ACC112 (cell line): ENCODE measurements at regions not wholly inside any gene's neighbourhood (a gene's known extent, or its start where the extent isn't known, plus 50 kb on each side); places are given as distances from the start of the nearest gene placed in this dataset.
"Not testable (repeated sequence)": the region's sequence is repeated elsewhere in the genome, so short reads cannot be mapped to it uniquely, and the experiment has no call there.

Source experiments
- H2AFZ ChIP-seq: fragments of 200-600 bp; sonication (generic); one replicate; pipeline ENCODE4 v1.6.0; 2017; ENCODE audit warnings: antibody characterized with exemption, low read length; ENCODE audit not compliant: unreplicated experiment
- H3K27ac ChIP-seq: fragments of 200-600 bp; sonication (generic); 2 replicates; pipeline ENCODE4 v1.5.1; 2014; ENCODE audit warnings: low read depth, mild to moderate bottlenecking, antibody characterized with exemption, low read length, moderate library complexity
- H3K27me3 ChIP-seq: fragments of 200-600 bp; sonication (generic); 2 replicates; pipeline ENCODE4 v1.6.1; 2014; ENCODE audit warnings: mild to moderate bottlenecking, antibody characterized with exemption, low read length, moderate library complexity, mixed read lengths; ENCODE audit not compliant: insufficient read depth
- H3K36me3 ChIP-seq: fragments of 200-600 bp; sonication (generic); 2 replicates; pipeline ENCODE4 v1.6.1; 2016; ENCODE audit warnings: mild to moderate bottlenecking, antibody characterized with exemption, low read length, moderate library complexity, mixed read lengths; ENCODE audit not compliant: insufficient read depth
- H3K4me1 ChIP-seq: fragments of 200-600 bp; sonication (generic); one replicate; pipeline ENCODE4 v1.6.1; 2016; ENCODE audit warnings: low read length, mixed read lengths; ENCODE audit not compliant: insufficient read depth, unreplicated experiment, control insufficient read depth
- H3K4me3 ChIP-seq: fragments of 200-600 bp; sonication (generic); 2 replicates; pipeline ENCODE4 v1.5.1; 2014; ENCODE audit warnings: mild to moderate bottlenecking, low read depth, low read length
- H3K79me2 ChIP-seq: fragments of 200-600 bp; sonication (generic); one replicate; pipeline ENCODE4 v1.6.0; 2016; ENCODE audit warnings: low read length; ENCODE audit not compliant: control insufficient read depth, unreplicated experiment, insufficient read depth

GRCh38 chr1:187680823-187681222, 852.1 kb downstream of the PLA2G4A start:
- peaks cover 9% of the 10 kb centered on the region for H3K4me1 ChIP-seq
- H3K79me2 ChIP-seq: no peaks in the 10 kb centered on the region
- H2AFZ ChIP-seq: no peak overlapping the region
- H3K4me3 ChIP-seq: no peak overlapping the region
- H3K27me3 ChIP-seq: no peaks in the 10 kb centered on the region
- no peaks in the 10 kb centered on the region for H3K36me3 ChIP-seq
- H3K27ac ChIP-seq: no peak overlapping the region

- H3K79me2 ChIP-seq: no peaks in the 10 kb centered on the region
- H3K36me3 ChIP-seq: no peaks in the 10 kb centered on the region
- H3K4me1 ChIP-seq: peaks cover 12% of the 10 kb centered on the region
- H2AFZ ChIP-seq: no peak overlapping the region
- H3K4me3 ChIP-seq: no peak overlapping the region
- no peak overlapping the region for H3K27ac ChIP-seq
- no peaks in the 10 kb centered on the region for H3K27me3 ChIP-seq
Measured at GRCh38 chr1:187682112-187682511, 853.4 kb downstream of the PLA2G4A start.

- H3K79me2 ChIP-seq: no peaks in the 10 kb centered on the region
- H3K27me3 ChIP-seq: no peaks in the 10 kb centered on the region
- H2AFZ ChIP-seq: peak overlapping the region; percentile 85
- H3K27ac ChIP-seq: peak overlapping the region; percentile 64
- no peak overlapping the region for H3K4me3 ChIP-seq
- no peaks in the 10 kb centered on the region for H3K36me3 ChIP-seq
- peaks cover 24% of the 10 kb centered on the region for H3K4me1 ChIP-seq
Measured at GRCh38 chr1:187685333-187685732, 856.6 kb downstream of the PLA2G4A start.

GRCh38 chr1:187689129-187689528, 860.4 kb downstream of the PLA2G4A start:
- H3K4me3 ChIP-seq: no peak overlapping the region
- H3K27ac ChIP-seq: peak overlapping the region; percentile 48
- H3K4me1 ChIP-seq: peaks cover 42% of the 10 kb centered on the region
- no peaks in the 10 kb centered on the region for H3K27me3 ChIP-seq
- no peaks in the 10 kb centered on the region for H3K79me2 ChIP-seq
- H3K36me3 ChIP-seq: no peaks in the 10 kb centered on the region
- H2AFZ ChIP-seq: peak overlapping the region; percentile 22

GRCh38 chr1:187691439-187691838, 862.7 kb downstream of the PLA2G4A start:
- Histone ChIP-seq H3K4me3 (peak overlapping the region; percentile 27; the same call in 1 of the 2 replicates), H3K36me3 (no peaks in the 10 kb centered on the region), H3K27me3 (no peaks in the 10 kb centered on the region), H3K4me1 (peaks cover 32% of the 10 kb centered on the region), H2AFZ (no peak overlapping the region), H3K79me2 (no peaks in the 10 kb centered on the region), H3K27ac (peak overlapping the region; percentile 78)

GRCh38 chr1:187692799-187693198, 864.0 kb downstream of the PLA2G4A start:
- H3K79me2 ChIP-seq: no peaks in the 10 kb centered on the region
- no peaks in the 10 kb centered on the region for H3K27me3 ChIP-seq
- H3K36me3 ChIP-seq: no peaks in the 10 kb centered on the region
- no peak overlapping the region for H3K27ac ChIP-seq
- H3K4me3 ChIP-seq: no peak overlapping the region
- no peak overlapping the region for H2AFZ ChIP-seq
- peaks cover 32% of the 10 kb centered on the region for H3K4me1 ChIP-seq

GRCh38 chr1:187696073-187696472, 867.3 kb downstream of the PLA2G4A start:
- H3K79me2 ChIP-seq: no peaks in the 10 kb centered on the region
- no peak overlapping the region for H2AFZ ChIP-seq
- peaks cover 13% of the 10 kb centered on the region for H3K4me1 ChIP-seq
- no peak overlapping the region for H3K27ac ChIP-seq
- H3K27me3 ChIP-seq: no peaks in the 10 kb centered on the region
- H3K36me3 ChIP-seq: no peaks in the 10 kb centered on the region
- H3K4me3 ChIP-seq: no peak overlapping the region

GRCh38 chr1:187703138-187704130, 874.7 kb downstream of the PLA2G4A start:
- H3K4me3 ChIP-seq, H3K4me1 ChIP-seq, H3K27ac ChIP-seq, H3K27me3 ChIP-seq, H2AFZ ChIP-seq, H3K36me3 ChIP-seq, H3K79me2 ChIP-seq: not testable (repeated sequence)

- Histone ChIP-seq H3K4me1 (no peaks in the 10 kb centered on the region), H3K27ac (no peak overlapping the region), H3K79me2 (no peaks in the 10 kb centered on the region), H3K36me3 (no peaks in the 10 kb centered on the region), H3K4me3 (no peak overlapping the region), H3K27me3 (no peaks in the 10 kb centered on the region), H2AFZ (no peak overlapping the region)
Measured at GRCh38 chr1:187714470-187714869, 885.7 kb downstream of the PLA2G4A start.

GRCh38 chr1:187715483-187715882, 886.7 kb downstream of the PLA2G4A start:
- H3K27ac ChIP-seq: no peak overlapping the region
- no peaks in the 10 kb centered on the region for H3K4me1 ChIP-seq
- no peak overlapping the region for H3K4me3 ChIP-seq

GRCh38 chr1:187716160-187716559, 887.4 kb downstream of the PLA2G4A start:
- Histone ChIP-seq H3K27ac (no peak overlapping the region), H3K27me3 (no peaks in the 10 kb centered on the region), H3K4me1 (no peaks in the 10 kb centered on the region), H3K4me3 (no peak overlapping the region), H2AFZ (no peak overlapping the region), H3K36me3 (no peaks in the 10 kb centered on the region), H3K79me2 (no peaks in the 10 kb centered on the region)

More at GRCh38 chr1:187715483-187715882, 886.7 kb downstream of the PLA2G4A start:
- no peaks in the 10 kb centered on the region for H3K36me3 ChIP-seq
- H2AFZ ChIP-seq: no peak overlapping the region
- no peaks in the 10 kb centered on the region for H3K27me3 ChIP-seq
- no peaks in the 10 kb centered on the region for H3K79me2 ChIP-seq
